Tibial nerve (tissue), 4 donors: ENCODE measurements at regions not wholly inside any gene's neighbourhood (a gene's known extent, or its start where the extent isn't known, plus 50 kb on each side); places are given as distances from the start of the nearest gene placed in this dataset.

Experiments used
- EP300 ChIP-seq, 2 donors: sonication (generic); formaldehyde crosslinking; IDR thresholded peaks; one replicate each; pipeline ENCODE4 v1.6.1; 2017; ENCODE audit warnings: antibody characterized with exemption in 2 of 2, mild to moderate bottlenecking in 1 of 2
- POLR2A ChIP-seq, 2 donors: fragments of 450-650 bp; IDR thresholded peaks; one replicate each; pipeline ENCODE4 v1.6.1; 2017; ENCODE audit warnings: antibody characterized with exemption in 2 of 2, mild to moderate bottlenecking in 2 of 2, moderate library complexity in 2 of 2
- TF ChIP-seq, protein P1 (sequence below), 5 experiments: fragments of 200-600 bp in 3 of 5; fragments of 450-650 bp in 2 of 5; sonication (generic) in 3 of 5; IDR thresholded peaks; one replicate each; pipeline ENCODE4 v1.5.1; 2016 to 2019; ENCODE audit warnings: antibody characterized with exemption in 5 of 5, mild to moderate bottlenecking in 3 of 5, moderate library complexity in 2 of 5

DNA sequence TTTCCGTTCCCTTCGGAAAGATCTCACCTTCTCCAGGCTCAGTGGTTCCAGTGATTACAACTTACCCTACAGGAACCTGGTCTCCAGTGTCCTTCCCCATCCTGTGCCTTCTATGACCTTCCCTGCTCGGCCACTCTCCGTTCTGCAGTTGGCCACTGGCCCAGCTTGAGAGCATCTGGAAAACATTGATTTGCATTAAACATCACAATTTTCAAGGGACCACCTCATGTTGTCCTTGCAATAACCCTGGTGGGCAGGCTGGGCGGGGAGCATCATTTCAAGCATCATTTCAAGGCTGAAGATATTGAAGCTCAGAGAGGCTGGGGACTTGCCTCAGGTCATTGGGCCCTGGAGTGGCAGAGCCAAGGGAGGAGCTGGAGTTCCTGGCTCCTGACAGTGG lies 177.4 kb downstream of the SEC61B start:
- TF ChIP-seq, protein P1, sequence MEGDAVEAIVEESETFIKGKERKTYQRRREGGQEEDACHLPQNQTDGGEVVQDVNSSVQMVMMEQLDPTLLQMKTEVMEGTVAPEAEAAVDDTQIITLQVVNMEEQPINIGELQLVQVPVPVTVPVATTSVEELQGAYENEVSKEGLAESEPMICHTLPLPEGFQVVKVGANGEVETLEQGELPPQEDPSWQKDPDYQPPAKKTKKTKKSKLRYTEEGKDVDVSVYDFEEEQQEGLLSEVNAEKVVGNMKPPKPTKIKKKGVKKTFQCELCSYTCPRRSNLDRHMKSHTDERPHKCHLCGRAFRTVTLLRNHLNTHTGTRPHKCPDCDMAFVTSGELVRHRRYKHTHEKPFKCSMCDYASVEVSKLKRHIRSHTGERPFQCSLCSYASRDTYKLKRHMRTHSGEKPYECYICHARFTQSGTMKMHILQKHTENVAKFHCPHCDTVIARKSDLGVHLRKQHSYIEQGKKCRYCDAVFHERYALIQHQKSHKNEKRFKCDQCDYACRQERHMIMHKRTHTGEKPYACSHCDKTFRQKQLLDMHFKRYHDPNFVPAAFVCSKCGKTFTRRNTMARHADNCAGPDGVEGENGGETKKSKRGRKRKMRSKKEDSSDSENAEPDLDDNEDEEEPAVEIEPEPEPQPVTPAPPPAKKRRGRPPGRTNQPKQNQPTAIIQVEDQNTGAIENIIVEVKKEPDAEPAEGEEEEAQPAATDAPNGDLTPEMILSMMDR (IDR thresholded peaks at IDR 0.05) = no peak
- TF ChIP-seq POLR2A (IDR thresholded peaks at IDR 0.05) (no peak), EP300 (IDR thresholded peaks at IDR 0.05) (no peak)
